ENCODE measurements at regions not wholly inside any gene's neighbourhood (a gene's known extent, or its start where the extent isn't known, plus 50 kb on each side); places are given as distances from the start of the nearest gene placed in this dataset.

DNA sequence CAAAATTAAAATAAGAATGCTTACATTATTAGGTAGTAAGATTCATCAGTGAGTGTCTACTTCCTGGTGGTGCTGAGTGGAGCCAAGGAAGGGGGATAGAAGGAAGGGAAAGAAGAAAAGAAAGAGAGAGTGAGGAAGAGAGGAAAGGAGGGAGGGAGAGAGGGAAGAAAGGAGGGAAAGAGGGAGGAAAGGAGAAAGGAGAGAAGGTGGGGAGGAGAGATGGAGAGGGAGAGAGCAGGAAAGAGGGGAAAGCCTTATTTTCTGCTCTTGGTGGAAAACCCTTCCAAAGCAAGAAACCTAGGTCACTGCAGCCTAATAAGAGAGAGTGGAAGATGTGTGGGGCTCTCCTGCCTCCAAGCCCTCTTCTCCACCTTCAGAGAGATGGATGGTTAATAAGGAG, 90.2 kb upstream of the EEF1E1 start (continued):
- TF ChIP-seq ZNF462 (CRISPR knock-in tag; IDR thresholded peaks at IDR 0.05) (no peak), ZNF331 (CRISPR knock-in tag; IDR thresholded peaks at IDR 0.05; ENCODE audit: low read depth) (no peak)

DNA sequence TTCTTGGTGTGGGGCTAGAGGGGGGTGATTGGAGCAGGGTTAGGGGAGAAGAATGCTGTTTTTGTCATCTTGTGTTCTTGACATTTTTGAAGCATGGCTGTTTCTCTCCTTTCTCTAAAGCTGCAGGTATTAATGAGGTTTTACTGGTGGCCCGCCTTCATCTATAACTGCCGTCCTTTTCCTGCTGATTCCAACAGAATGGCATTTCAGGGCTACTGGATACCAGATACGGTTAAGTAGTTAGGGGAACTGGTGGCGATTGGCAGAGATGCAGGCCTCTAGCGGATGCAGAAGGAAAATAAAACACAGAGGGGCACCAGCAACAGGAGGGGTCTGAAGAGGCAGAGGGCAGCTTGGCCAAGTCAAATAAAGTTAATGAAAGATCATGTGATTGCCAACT, 89.7 kb upstream of the EEF1E1 start:
- Histone ChIP-seq H3K27me3 (ENCODE audit: insufficient read depth) (no peaks in the 10 kb centered on the region), H3K4me3 (no peak overlapping the region), H3K27ac (ENCODE audit: low read depth) (no peak overlapping the region; the same call in 1 of the 2 replicates), H3K36me3 (ENCODE audit: insufficient read depth) (no peaks in the 10 kb centered on the region), H3K9me2 (ENCODE audit: insufficient read depth) (0 out of 2 replicates have a peak, but pooled peaks cover 2% of the 10 kb centered on the region), H3K4me1 (ENCODE audit: insufficient read depth) (peaks cover 17% of the 10 kb centered on the region), H3K79me2 (replicated peaks; ENCODE audit: insufficient read depth) (no peaks in the 10 kb centered on the region), H2AFZ (no peak overlapping the region), H4K20me1 (replicated peaks; ENCODE audit: insufficient read depth) (no peaks in the 10 kb centered on the region), H3F3A (replicated peaks; ENCODE audit: low read depth) (no peaks in the 10 kb centered on the region), H3K4me2 (0 out of 2 replicates have a peak overlapping the region, but pooled peaks have one; percentile 16)
- Mint-ChIP-seq H3K27me3 (ENCODE audit: insufficient read depth, low read depth, poor library complexity) (peaks cover 2% of the 10 kb centered on the region), H3K9me3 (no peaks in the 10 kb centered on the region), H3K36me3 (ENCODE audit: low read depth) (no peaks in the 10 kb centered on the region), H3K27ac (no peak overlapping the region; the same call in 1 of the 2 replicates), H3K4me1 (peaks cover 29% of the 10 kb centered on the region), H3K4me3 (no peak overlapping the region)
- DNase-seq (ENCODE audit: low spot score) (peak; percentile 18), ATAC-seq (peak; percentile 73)
- TF ChIP-seq ZNF331 (CRISPR knock-in tag; IDR thresholded peaks at IDR 0.05; ENCODE audit: low read depth) (no peak), JUNB (IDR thresholded peaks at IDR 0.05; ENCODE audit: unreplicated experiment) (no peak)

- Histone ChIP-seq H3K4me2 (peak overlapping the region; percentile 16; the same call in 1 of the 2 replicates), H4K20me1 (replicated peaks; ENCODE audit: insufficient read depth) (no peaks in the 10 kb centered on the region), H3F3A (replicated peaks; ENCODE audit: low read depth) (no peaks in the 10 kb centered on the region), H3K27me3 (ENCODE audit: insufficient read depth) (no peaks in the 10 kb centered on the region), H3K4me1 (ENCODE audit: insufficient read depth) (peaks cover 17% of the 10 kb centered on the region), H3K4me3 (no peak overlapping the region), H2AFZ (no peak overlapping the region), H3K27ac (ENCODE audit: low read depth) (no peak overlapping the region; the same call in 1 of the 2 replicates), H3K79me2 (replicated peaks; ENCODE audit: insufficient read depth) (no peaks in the 10 kb centered on the region), H3K9me2 (ENCODE audit: insufficient read depth) (0 out of 2 replicates have a peak, but pooled peaks cover 2% of the 10 kb centered on the region), H3K36me3 (ENCODE audit: insufficient read depth) (no peaks in the 10 kb centered on the region)
- H3K27ac Mint-ChIP-seq: no peak overlapping the region
- H3K27me3 Mint-ChIP-seq (ENCODE audit: insufficient read depth, low read depth, poor library complexity): peaks cover 2% of the 10 kb centered on the region
- ATAC-seq (peak; percentile 62), DNase-seq (ENCODE audit: low spot score) (peak; percentile 29)
- peaks cover 29% of the 10 kb centered on the region for H3K4me1 Mint-ChIP-seq
- H3K4me3 Mint-ChIP-seq: no peak overlapping the region
- no peaks in the 10 kb centered on the region for H3K9me3 Mint-ChIP-seq
- no peaks in the 10 kb centered on the region for H3K36me3 Mint-ChIP-seq (ENCODE audit: low read depth)
- no peak for TF ChIP-seq CREB1 (CRISPR knock-in tag; IDR thresholded peaks at IDR 0.05; ENCODE audit: low read depth)
These were observed 89.3 kb upstream of the EEF1E1 start for GRCh38 chr6:8191629-8192028.

Measured in GM23338 (cell line).